ENCODE measurements at regions not wholly inside any gene's neighbourhood (a gene's known extent, or its start where the extent isn't known, plus 50 kb on each side); places are given as distances from the start of the nearest gene placed in this dataset.

- TF ChIP-seq CTCF (conservative IDR thresholded peaks at IDR 0.05) (no peak), EZH2 (IDR thresholded peaks at IDR 0.05; ENCODE audit: low read depth) (no peak)
Measured at GRCh38 chr14:87686746-87687145, 306.2 kb downstream of the GALC start.

Measured in PC-9 (cell line).